Endothelial cell of umbilical vein (primary cell): ENCODE measurements at regions not wholly inside any gene's neighbourhood (a gene's known extent, or its start where the extent isn't known, plus 50 kb on each side); places are given as distances from the start of the nearest gene placed in this dataset.

ENCODE experiments used
- CTCF ChIP-seq, 2 donors: IDR thresholded peaks; 1 replicate in 1 of 2; 2 replicates in 1 of 2; pipeline ENCODE4 v1.5.1; 2011; ENCODE audit warnings: low read length in 2 of 2, mild to moderate bottlenecking in 2 of 2, moderate library complexity in 2 of 2, control low read depth in 1 of 2, inconsistent platforms in 1 of 2, low read depth in 1 of 2; ENCODE audit not compliant: insufficient read depth in 1 of 2; ENCODE audit errors: extremely low read depth in 1 of 2
- EZH2 ChIP-seq: IDR thresholded peaks from 2 replicates; pipeline ENCODE4 v1.6.1; 2012; ENCODE audit warnings: borderline replicate concordance, low read depth, mild to moderate bottlenecking, moderate library complexity, low read length, inconsistent platforms; ENCODE audit not compliant: severe bottlenecking
- TF ChIP-seq, protein P1 (sequence below): IDR thresholded peaks from 2 replicates; pipeline ENCODE4 v1.6.1; 2011; ENCODE audit not compliant: insufficient read depth, insufficient read length

DNA sequence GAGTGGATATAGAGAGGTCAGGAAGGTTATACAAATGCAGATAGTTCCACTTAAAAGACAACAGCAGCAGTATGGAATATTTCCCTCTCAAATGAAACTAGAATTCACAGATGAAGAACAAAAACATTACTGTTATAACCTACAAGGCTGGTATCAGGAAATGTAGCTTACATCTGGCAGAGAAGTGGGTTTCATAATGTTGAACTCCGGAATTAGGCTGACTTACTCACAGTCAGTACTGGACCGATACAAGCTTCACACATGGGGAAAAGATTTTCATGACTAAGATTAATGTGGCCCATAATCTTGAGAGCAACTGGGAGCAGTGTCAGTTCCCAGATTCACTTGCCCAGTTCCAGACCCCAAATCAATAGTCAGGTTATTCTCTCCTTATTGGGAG lies 353.9 kb downstream of the DUSP6 start:
- TF ChIP-seq EZH2 = no peak
- no peak for TF ChIP-seq CTCF (IDR thresholded peaks at IDR 0.05; ENCODE audit: extremely low read depth in 1 of 2, insufficient read depth in 1 of 2, low read depth in 1 of 2, low read length in 2 of 2)
- TF ChIP-seq, protein P1, sequence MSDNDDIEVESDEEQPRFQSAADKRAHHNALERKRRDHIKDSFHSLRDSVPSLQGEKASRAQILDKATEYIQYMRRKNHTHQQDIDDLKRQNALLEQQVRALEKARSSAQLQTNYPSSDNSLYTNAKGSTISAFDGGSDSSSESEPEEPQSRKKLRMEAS = no peak
